ENCODE measurements at regions not wholly inside any gene's neighbourhood (a gene's known extent, or its start where the extent isn't known, plus 50 kb on each side); places are given as distances from the start of the nearest gene placed in this dataset.

GRCh38 chr4:165678236-165678935, 194.7 kb upstream of the TLL1 start:
- peak; percentile 63 for DNase-seq

GRCh38 chr4:165678936-165679325, 194.1 kb upstream of the TLL1 start:
- no peak for DNase-seq

- no peak for DNase-seq
These were observed 192.2 kb upstream of the TLL1 start for GRCh38 chr4:165680821-165681220.

GRCh38 chr4:165682611-165683010, 190.4 kb upstream of the TLL1 start:
- no peak for DNase-seq

GRCh38 chr4:165684177-165684805, 188.7 kb upstream of the TLL1 start:
- no peak for DNase-seq

- DNase-seq, result no peak
These were observed 186.3 kb upstream of the TLL1 start for GRCh38 chr4:165686756-165687155.

- DNase-seq, result no peak
These were observed 183.9 kb upstream of the TLL1 start for GRCh38 chr4:165689159-165689558.

GRCh38 chr4:165692082-165692481, 181.0 kb upstream of the TLL1 start:
- no peak for DNase-seq

- no peak for DNase-seq
These were observed 174.8 kb upstream of the TLL1 start for GRCh38 chr4:165698272-165698671.

GRCh38 chr4:165699055-165699454, 174.0 kb upstream of the TLL1 start:
- DNase-seq, result no peak

- no peak for DNase-seq
These were observed 172.2 kb upstream of the TLL1 start for GRCh38 chr4:165700855-165701254.

GRCh38 chr4:165707128-165707527, 165.9 kb upstream of the TLL1 start:
- no peak for DNase-seq

GRCh38 chr4:165709516-165709915, 163.5 kb upstream of the TLL1 start:
- DNase-seq, result peak; percentile 36

GRCh38 chr4:165709973-165710526, 163.0 kb upstream of the TLL1 start:
- DNase-seq, result no peak

GRCh38 chr4:165711436-165711835, 161.6 kb upstream of the TLL1 start:
- DNase-seq, result no peak

- DNase-seq, result no peak
These were observed 161.1 kb upstream of the TLL1 start for GRCh38 chr4:165711912-165712311.

- no peak for DNase-seq
These were observed 158.4 kb upstream of the TLL1 start for GRCh38 chr4:165714650-165715049.

- no peak for DNase-seq
These were observed 157.8 kb upstream of the TLL1 start for GRCh38 chr4:165715211-165715610.

GRCh38 chr4:165715989-165716388, 157.0 kb upstream of the TLL1 start:
- no peak for DNase-seq

- peak; percentile 44 for DNase-seq
These were observed 156.6 kb upstream of the TLL1 start for GRCh38 chr4:165716472-165716871.

GRCh38 chr4:165718660-165719059, 154.4 kb upstream of the TLL1 start:
- no peak for DNase-seq

GRCh38 chr4:165720411-165721082, 152.5 kb upstream of the TLL1 start:
- no peak for DNase-seq

GRCh38 chr4:165721815-165722214, 151.2 kb upstream of the TLL1 start:
- no peak for DNase-seq
